ENCODE measurements at regions not wholly inside any gene's neighbourhood (a gene's known extent, or its start where the extent isn't known, plus 50 kb on each side); places are given as distances from the start of the nearest gene placed in this dataset.

GRCh38 chr7:108627476-108628051 lies 57.9 kb downstream of the DNAJB9 start:
- TF ChIP-seq POLR2A (IDR thresholded peaks at IDR 0.05), result no peak
- no peak for TF ChIP-seq CTCF (IDR thresholded peaks at IDR 0.05 in 4 of 5, conservative IDR thresholded peaks at IDR 0.05 in 1 of 5)
